ENCODE measurements at regions not wholly inside any gene's neighbourhood (a gene's known extent, or its start where the extent isn't known, plus 50 kb on each side); places are given as distances from the start of the nearest gene placed in this dataset.

GRCh38 chr10:130587718-130588117 lies 451.5 kb downstream of the GLRX3 start:
- TF ChIP-seq CTCF (IDR thresholded peaks at IDR 0.05) = no peak
- no peak for TF ChIP-seq POLR2AphosphoS5 (IDR thresholded peaks at IDR 0.05)
- no peak for TF ChIP-seq POLR2A (IDR thresholded peaks at IDR 0.05)
